ENCODE measurements at regions not wholly inside any gene's neighbourhood (a gene's known extent, or its start where the extent isn't known, plus 50 kb on each side); places are given as distances from the start of the nearest gene placed in this dataset.

DNA sequence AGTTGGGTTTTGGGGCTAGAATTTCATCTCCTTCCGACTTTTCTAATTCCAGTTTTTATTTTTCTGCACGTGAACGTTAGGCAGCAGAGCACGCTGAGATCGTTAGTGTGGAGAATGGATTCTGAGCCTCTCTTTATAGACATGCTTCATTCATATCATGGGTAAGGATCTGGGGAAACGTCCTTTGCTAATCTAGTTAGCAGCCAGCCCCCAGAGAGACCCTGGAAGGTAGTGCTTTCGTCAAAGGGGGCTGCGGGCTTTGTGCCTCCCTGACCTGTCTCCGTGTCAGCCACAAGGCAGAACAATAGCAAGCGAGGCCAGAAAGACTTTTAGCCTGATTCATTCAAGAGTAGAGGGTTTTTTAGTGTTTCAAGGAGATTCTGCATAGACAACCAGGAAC, 196.3 kb upstream of the KLF6 start:
- Mint-ChIP-seq H3K9me3 (ENCODE audit: low read depth, unreplicated experiment) (peaks cover 2% of the 10 kb centered on the region), H3K27ac (ENCODE audit: unreplicated experiment) (no peak overlapping the region), H3K4me1 (ENCODE audit: low read depth, unreplicated experiment) (no peaks in the 10 kb centered on the region), H3K4me3 (ENCODE audit: low read depth, unreplicated experiment) (no peak overlapping the region), H3K27me3 (ENCODE audit: unreplicated experiment) (no peaks in the 10 kb centered on the region), H3K36me3 (ENCODE audit: insufficient read depth, unreplicated experiment) (no peaks in the 10 kb centered on the region)
- TF ChIP-seq, protein P1, sequence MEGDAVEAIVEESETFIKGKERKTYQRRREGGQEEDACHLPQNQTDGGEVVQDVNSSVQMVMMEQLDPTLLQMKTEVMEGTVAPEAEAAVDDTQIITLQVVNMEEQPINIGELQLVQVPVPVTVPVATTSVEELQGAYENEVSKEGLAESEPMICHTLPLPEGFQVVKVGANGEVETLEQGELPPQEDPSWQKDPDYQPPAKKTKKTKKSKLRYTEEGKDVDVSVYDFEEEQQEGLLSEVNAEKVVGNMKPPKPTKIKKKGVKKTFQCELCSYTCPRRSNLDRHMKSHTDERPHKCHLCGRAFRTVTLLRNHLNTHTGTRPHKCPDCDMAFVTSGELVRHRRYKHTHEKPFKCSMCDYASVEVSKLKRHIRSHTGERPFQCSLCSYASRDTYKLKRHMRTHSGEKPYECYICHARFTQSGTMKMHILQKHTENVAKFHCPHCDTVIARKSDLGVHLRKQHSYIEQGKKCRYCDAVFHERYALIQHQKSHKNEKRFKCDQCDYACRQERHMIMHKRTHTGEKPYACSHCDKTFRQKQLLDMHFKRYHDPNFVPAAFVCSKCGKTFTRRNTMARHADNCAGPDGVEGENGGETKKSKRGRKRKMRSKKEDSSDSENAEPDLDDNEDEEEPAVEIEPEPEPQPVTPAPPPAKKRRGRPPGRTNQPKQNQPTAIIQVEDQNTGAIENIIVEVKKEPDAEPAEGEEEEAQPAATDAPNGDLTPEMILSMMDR (IDR thresholded peaks at IDR 0.05; ENCODE audit: unreplicated experiment): no peak
- no TSS peak for BruUV-seq (replicated peaks)
- intact Hi-C loops (cut with micrococcal nuclease; ENCODE audit: unreplicated experiment): no loop called here
- DNase-seq: no peak
- CTCF ChIA-PET: no interaction called here

DNA sequence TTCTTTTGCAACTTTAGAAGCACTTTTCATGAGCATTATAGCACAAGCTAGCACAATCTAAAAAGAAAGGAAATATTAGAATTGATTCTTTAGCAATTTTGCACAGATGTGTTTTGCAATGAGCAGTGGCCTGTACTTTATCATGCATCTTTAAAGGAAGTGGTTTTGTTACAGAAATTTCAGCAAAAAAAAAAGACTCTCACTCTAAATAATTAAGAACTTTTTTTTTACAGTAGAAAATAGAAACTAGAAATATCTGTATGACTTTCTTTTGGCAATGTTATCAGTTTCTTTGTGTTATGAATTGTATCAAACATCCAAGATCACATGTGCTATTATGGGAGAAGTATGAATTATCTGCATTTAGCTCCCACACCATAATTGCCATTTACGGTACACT, 195.7 kb upstream of the KLF6 start:
- no TSS peak for BruUV-seq (replicated peaks)
- H3K9me3 Mint-ChIP-seq (ENCODE audit: low read depth, unreplicated experiment): peaks cover 2% of the 10 kb centered on the region
- intact Hi-C loops (cut with micrococcal nuclease; ENCODE audit: unreplicated experiment): no loop called here
- H3K4me1 Mint-ChIP-seq (ENCODE audit: low read depth, unreplicated experiment): no peaks in the 10 kb centered on the region
- DNase-seq: no peak
- no peak overlapping the region for H3K4me3 Mint-ChIP-seq (ENCODE audit: low read depth, unreplicated experiment)
- TF ChIP-seq, protein P1 (IDR thresholded peaks at IDR 0.05; ENCODE audit: unreplicated experiment): no peak
- no peaks in the 10 kb centered on the region for H3K36me3 Mint-ChIP-seq (ENCODE audit: insufficient read depth, unreplicated experiment)
- H3K27me3 Mint-ChIP-seq (ENCODE audit: unreplicated experiment): no peaks in the 10 kb centered on the region
- H3K27ac Mint-ChIP-seq (ENCODE audit: unreplicated experiment): no peak overlapping the region
- CTCF ChIA-PET: no interaction called here

DNA sequence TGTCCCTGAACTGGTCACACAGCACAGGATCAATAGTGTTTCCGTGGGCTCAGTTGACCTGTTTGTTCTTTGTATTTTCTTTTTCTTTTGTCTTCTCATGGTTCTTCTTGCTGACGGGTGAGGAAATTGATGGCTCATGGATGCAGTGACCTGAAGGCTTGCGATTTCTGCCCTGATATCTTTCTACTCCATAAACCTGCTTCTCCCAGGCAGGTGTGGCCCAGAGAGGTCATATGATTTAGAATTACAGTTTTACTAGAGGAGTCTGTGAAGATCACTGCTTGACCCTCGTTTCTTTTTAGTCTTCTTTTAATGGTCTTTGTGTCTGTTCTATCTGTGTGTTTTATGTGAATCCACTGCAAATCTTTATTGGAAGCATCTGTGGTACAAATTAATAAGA, 195.1 kb upstream of the KLF6 start:
- H3K27me3 Mint-ChIP-seq (ENCODE audit: unreplicated experiment): no peaks in the 10 kb centered on the region
- H3K9me3 Mint-ChIP-seq (ENCODE audit: low read depth, unreplicated experiment): peaks cover 2% of the 10 kb centered on the region
- H3K36me3 Mint-ChIP-seq (ENCODE audit: insufficient read depth, unreplicated experiment): no peaks in the 10 kb centered on the region
- no peak overlapping the region for H3K4me3 Mint-ChIP-seq (ENCODE audit: low read depth, unreplicated experiment)
- H3K4me1 Mint-ChIP-seq (ENCODE audit: low read depth, unreplicated experiment): no peaks in the 10 kb centered on the region
- TF ChIP-seq, protein P1 (IDR thresholded peaks at IDR 0.05; ENCODE audit: unreplicated experiment): no peak
- no TSS peak for BruUV-seq (replicated peaks)
- DNase-seq: no peak
- CTCF ChIA-PET: no interaction called here
- H3K27ac Mint-ChIP-seq (ENCODE audit: unreplicated experiment): no peak overlapping the region
- intact Hi-C loops (cut with micrococcal nuclease; ENCODE audit: unreplicated experiment): no loop called here

DNA sequence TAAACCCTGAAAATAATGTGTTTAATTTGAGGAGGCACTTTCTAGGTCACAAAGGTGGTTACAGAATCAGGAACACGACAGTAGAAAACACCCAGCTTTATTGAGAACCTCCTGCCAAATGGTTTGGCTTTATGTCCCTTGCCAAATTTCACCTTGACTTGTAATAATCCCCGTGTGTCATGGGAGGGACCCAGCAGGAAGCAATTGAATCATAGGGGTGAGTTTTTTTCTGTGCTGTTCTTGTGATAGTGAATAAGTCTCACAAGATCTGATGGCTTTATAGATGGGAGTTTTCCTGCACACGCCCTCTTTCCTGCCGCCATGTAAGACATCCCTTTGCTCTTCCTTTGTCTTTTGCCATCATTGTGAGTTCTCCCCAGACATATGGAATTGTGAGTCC, 193.8 kb upstream of the KLF6 start:
- no peak overlapping the region for H3K27ac Mint-ChIP-seq (ENCODE audit: unreplicated experiment)
- H3K4me1 Mint-ChIP-seq (ENCODE audit: low read depth, unreplicated experiment): no peaks in the 10 kb centered on the region
- DNase-seq: no peak
- H3K9me3 Mint-ChIP-seq (ENCODE audit: low read depth, unreplicated experiment): peaks cover 3% of the 10 kb centered on the region
- H3K36me3 Mint-ChIP-seq (ENCODE audit: insufficient read depth, unreplicated experiment): no peaks in the 10 kb centered on the region
- TF ChIP-seq, protein P1 (IDR thresholded peaks at IDR 0.05; ENCODE audit: unreplicated experiment): no peak
- H3K27me3 Mint-ChIP-seq (ENCODE audit: unreplicated experiment): no peaks in the 10 kb centered on the region
- BruUV-seq (replicated peaks): no TSS peak
- CTCF ChIA-PET: no interaction called here
- intact Hi-C loops (cut with micrococcal nuclease; ENCODE audit: unreplicated experiment): no loop called here
- no peak overlapping the region for H3K4me3 Mint-ChIP-seq (ENCODE audit: low read depth, unreplicated experiment)

DNA sequence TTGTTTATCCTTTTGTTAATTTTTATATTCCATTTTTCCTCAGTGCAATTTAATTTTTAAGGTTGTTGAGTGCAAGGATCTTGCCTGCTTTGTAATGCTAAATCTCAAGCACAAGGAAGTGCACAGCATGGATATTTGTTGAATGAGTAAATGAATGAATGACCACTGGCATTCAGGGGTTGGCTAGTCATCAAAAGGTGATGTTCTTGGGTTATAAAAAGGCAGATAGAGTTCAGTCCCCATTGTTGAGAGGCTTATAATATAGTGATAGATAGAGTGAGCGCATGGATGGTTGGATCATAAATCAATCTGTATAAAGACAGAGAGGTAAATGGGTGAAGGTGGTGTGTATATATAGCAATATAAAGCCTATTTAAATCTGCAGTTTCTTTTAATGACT, 193.2 kb upstream of the KLF6 start:
- no peaks in the 10 kb centered on the region for H3K27me3 Mint-ChIP-seq (ENCODE audit: unreplicated experiment)

More for the DNA sequence above, 193.2 kb upstream of the KLF6 start:
- Mint-ChIP-seq H3K4me3 (ENCODE audit: low read depth, unreplicated experiment) (no peak overlapping the region), H3K36me3 (ENCODE audit: insufficient read depth, unreplicated experiment) (no peaks in the 10 kb centered on the region), H3K4me1 (ENCODE audit: low read depth, unreplicated experiment) (no peaks in the 10 kb centered on the region), H3K9me3 (ENCODE audit: low read depth, unreplicated experiment) (peaks cover 3% of the 10 kb centered on the region), H3K27ac (ENCODE audit: unreplicated experiment) (no peak overlapping the region)
- CTCF ChIA-PET: no interaction called here
- TF ChIP-seq, protein P1 (IDR thresholded peaks at IDR 0.05; ENCODE audit: unreplicated experiment): no peak
- DNase-seq: no peak
- no TSS peak for BruUV-seq (replicated peaks)
- intact Hi-C loops (cut with micrococcal nuclease; ENCODE audit: unreplicated experiment): no loop called here

All from Calu3 (cell line).